ENCODE measurements at regions not wholly inside any gene's neighbourhood (a gene's known extent, or its start where the extent isn't known, plus 50 kb on each side); places are given as distances from the start of the nearest gene placed in this dataset.
"Not testable (repeated sequence)": the region's sequence is repeated elsewhere in the genome, so short reads cannot be mapped to it uniquely, and the experiment has no call there.

DNA sequence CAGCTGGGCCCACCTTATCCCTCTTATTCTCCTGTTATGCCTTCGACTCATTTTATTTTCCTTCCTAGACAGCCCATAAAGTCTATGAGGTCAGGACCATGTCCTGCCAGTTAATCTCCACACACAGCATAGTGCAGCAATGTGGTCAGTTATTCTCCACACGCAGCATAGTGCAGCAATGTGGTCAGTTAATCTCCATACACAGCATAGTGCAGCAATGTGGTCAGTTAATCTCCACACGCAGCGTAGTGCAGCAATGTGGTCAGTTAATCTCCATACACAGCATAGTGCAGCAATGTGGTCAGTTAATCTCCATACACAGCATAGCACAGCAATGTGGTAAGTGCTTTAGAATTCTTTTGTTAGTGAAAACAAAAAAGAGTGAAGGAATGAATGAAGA lies 77.8 kb downstream of the TEX36 start:
- DNase-seq (no peak), ATAC-seq (replicated peaks) (no peak)
- Mint-ChIP-seq H3K9me3 (peaks cover 0 to 3% of the 10 kb centered on the region in 2 donors), H3K4me1 (no peaks in the 10 kb centered on the region), H3K27me3 (peaks cover 10 to 15% of the 10 kb centered on the region in 2 donors), H3K27ac (no peak overlapping the region), H3K36me3 (no peaks in the 10 kb centered on the region), H3K4me3 (no peak overlapping the region)

DNA sequence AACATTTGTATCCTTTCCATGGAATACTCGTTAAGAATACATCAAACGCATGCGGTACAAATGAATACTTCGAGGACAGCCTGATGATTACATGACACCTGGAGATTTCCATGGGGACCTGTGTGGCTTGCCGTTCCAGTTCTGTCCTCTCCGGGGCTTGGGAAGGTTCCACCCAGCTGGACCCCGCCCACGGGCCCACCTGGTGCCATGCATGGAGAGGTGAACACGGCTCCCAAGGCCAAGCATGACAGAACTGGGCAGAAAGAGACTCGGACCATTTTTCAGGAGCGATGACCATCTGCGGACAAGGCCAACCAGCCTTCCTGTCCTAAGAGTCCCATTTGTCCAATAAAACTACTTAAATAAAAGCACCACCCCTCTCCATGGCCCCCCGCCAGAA lies 80.1 kb downstream of the TEX36 start:
- Mint-ChIP-seq H3K27me3 (peaks cover 8 to 15% of the 10 kb centered on the region in 2 donors), H3K36me3 (no peaks in the 10 kb centered on the region), H3K27ac (no peak overlapping the region), H3K4me1 (peaks cover 0 to 8% of the 10 kb centered on the region in 2 donors), H3K4me3 (no peak overlapping the region), H3K9me3 (peaks cover 0 to 5% of the 10 kb centered on the region in 2 donors)
- DNase-seq (no peak), ATAC-seq (replicated peaks) (no peak)

DNA sequence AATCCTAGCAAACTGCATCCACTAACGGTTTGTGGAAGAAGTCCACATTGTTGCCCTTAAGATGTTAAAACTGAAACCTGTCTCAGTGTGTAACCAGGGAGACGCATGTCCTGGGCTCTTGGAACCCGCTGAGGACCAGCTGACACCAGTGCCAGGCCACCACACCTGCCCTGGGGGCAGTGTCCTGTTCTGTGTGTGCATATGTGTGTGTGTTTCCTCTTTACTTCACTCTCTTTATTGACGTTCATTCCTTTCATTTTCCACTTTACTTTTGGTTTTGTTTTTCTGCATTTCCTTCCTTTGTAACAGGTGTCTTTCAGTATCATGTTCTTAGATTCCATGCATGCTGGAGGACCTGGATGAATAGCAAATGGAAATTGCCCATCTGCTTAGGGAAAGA lies 83.8 kb downstream of the TEX36 start:
- H3K4me3 Mint-ChIP-seq = no peak overlapping the region
- peaks cover 0 to 8% of the 10 kb centered on the region in 2 donors for H3K4me1 Mint-ChIP-seq
- no peak overlapping the region for H3K27ac Mint-ChIP-seq
- DNase-seq (no peak), ATAC-seq (replicated peaks) (no peak)
- peaks cover 15 to 17% of the 10 kb centered on the region in 2 donors for H3K9me3 Mint-ChIP-seq
- no peaks in the 10 kb centered on the region for H3K36me3 Mint-ChIP-seq
- H3K27me3 Mint-ChIP-seq = peaks cover 3 to 15% of the 10 kb centered on the region in 2 donors

DNA sequence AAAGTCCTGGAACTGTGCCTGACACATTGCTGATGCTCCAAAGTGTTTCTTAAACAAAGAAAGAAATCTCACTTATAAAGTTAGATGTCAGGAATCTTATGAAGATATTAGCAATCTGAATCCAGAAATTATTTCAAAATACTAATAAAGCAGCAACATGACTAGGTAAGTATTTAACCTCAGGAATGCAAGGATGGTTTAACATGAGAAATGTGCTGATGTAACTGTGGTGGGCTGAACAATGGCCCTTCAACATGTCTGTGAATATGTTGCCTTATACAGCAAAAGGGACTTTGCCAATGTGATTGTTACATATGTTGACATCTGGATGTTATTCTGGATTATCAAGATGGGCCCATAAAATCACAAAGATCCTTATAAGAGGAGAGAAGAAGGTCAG lies 87.1 kb downstream of the TEX36 start:
- Mint-ChIP-seq H3K4me3 (no peak overlapping the region), H3K9me3 (peaks cover 15 to 17% of the 10 kb centered on the region in 2 donors), H3K4me1 (peaks cover 0 to 8% of the 10 kb centered on the region in 2 donors), H3K36me3 (no peaks in the 10 kb centered on the region), H3K27me3 (peaks cover 9 to 11% of the 10 kb centered on the region in 2 donors), H3K27ac (no peak overlapping the region)
- no peak for ATAC-seq (replicated peaks)
- no peak for DNase-seq

DNA sequence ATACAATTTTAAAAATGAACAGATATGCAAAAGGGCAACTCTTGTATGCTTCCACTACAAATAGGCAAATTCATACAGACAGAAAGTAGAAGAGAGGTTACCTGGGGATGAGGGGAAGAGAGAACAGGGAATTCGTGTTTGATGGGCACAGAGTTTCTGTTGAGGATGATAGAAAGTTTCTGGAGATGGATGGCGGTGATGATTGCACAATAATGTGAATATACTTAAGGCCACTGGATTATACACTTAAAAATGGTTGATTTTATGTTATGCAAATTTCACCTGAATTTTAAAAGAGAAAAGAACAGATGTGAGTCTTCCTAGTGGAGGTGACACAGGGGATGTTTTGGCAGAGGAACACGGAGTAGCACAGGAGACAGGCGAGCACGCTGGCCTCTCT lies 89.3 kb downstream of the TEX36 start:
- H3K36me3 Mint-ChIP-seq = no peaks in the 10 kb centered on the region
- DNase-seq = no peak
- peaks cover 11 to 15% of the 10 kb centered on the region in 2 donors for H3K9me3 Mint-ChIP-seq
- no peaks in the 10 kb centered on the region for H3K4me1 Mint-ChIP-seq
- no peak for ATAC-seq (replicated peaks)
- H3K4me3 Mint-ChIP-seq = no peak overlapping the region
- peaks cover 9 to 11% of the 10 kb centered on the region in 2 donors for H3K27me3 Mint-ChIP-seq
- no peak overlapping the region for H3K27ac Mint-ChIP-seq

DNA sequence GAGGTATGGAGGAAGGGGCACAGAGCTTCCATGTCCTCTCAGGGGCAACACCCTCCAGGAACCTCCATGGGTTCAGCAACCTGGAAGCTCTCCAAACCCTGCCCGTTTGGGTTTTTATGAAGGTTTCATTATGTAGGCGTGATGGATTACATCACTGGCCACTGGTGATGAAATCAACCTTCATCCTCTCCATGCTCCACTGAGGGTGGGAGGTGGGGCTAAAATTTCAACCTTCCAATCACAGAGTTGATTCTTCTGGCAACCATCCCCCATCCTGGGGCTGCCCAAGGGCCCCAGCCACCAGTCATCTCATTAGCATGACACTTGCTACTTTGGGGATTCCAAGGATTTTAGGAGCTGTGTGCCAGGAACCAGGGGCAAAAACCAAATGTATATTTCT lies 90.1 kb downstream of the TEX36 start:
- DNase-seq (no peak), ATAC-seq (replicated peaks) (no peak)
- no peak overlapping the region for H3K27ac Mint-ChIP-seq
- peaks cover 15 to 19% of the 10 kb centered on the region in 2 donors for H3K9me3 Mint-ChIP-seq
- peaks cover 12 to 16% of the 10 kb centered on the region in 2 donors for H3K27me3 Mint-ChIP-seq
- H3K36me3 Mint-ChIP-seq = no peaks in the 10 kb centered on the region
- H3K4me3 Mint-ChIP-seq = no peak overlapping the region
- H3K4me1 Mint-ChIP-seq = no peaks in the 10 kb centered on the region

DNA sequence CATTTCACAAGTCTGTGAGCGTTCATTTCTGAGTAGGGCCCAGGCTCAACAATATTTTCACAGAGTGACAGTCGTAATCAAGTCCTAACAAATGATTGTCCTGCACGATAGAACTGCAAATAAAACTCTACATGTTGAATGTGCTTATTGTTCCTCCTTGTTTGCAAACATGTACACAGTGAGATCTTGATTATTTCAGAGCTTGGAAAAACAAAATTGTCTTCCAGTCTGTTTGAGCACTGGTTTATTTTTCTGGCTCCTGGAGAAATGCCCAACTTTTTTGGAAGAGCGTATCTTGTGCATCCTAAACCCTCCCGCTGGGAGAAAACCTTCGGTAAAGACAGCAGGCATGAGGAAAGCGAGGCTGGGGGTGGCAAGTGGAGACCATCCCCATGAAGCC lies 91.1 kb downstream of the TEX36 start:
- no peaks in the 10 kb centered on the region for H3K36me3 Mint-ChIP-seq
- H3K9me3 Mint-ChIP-seq = peaks cover 16 to 20% of the 10 kb centered on the region in 2 donors
- DNase-seq (no peak), ATAC-seq (replicated peaks) (no peak)
- no peaks in the 10 kb centered on the region for H3K4me1 Mint-ChIP-seq
- H3K4me3 Mint-ChIP-seq = no peak overlapping the region
- H3K27me3 Mint-ChIP-seq = peaks cover 12 to 16% of the 10 kb centered on the region in 2 donors
- no peak overlapping the region for H3K27ac Mint-ChIP-seq

DNA sequence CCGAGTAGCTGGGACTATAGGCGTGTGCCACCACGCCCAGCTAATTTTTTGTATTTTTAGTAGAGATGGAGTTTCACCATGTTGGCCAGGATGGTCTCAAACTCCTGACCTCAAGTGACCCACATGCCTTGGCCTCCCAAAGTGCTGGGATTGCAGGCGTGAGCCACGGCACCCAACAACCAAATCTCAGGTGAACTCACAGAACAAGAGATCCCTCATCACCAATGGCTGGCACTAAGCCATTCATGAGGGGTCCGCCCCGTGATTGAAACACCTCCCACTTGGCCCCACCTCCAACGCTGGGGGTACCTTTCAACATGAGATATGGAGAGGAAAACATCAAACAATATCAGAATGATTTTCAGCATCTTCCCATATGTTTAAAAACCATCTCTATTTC lies 94.2 kb downstream of the TEX36 start:
- DNase-seq; H3K4me1 Mint-ChIP-seq; H3K36me3 Mint-ChIP-seq; H3K4me3 Mint-ChIP-seq; ATAC-seq (replicated peaks); H3K9me3 Mint-ChIP-seq; H3K27ac Mint-ChIP-seq: not testable (repeated sequence)
- H3K27me3 Mint-ChIP-seq = peaks cover 12 to 16% of the 10 kb centered on the region in 2 donors

DNA sequence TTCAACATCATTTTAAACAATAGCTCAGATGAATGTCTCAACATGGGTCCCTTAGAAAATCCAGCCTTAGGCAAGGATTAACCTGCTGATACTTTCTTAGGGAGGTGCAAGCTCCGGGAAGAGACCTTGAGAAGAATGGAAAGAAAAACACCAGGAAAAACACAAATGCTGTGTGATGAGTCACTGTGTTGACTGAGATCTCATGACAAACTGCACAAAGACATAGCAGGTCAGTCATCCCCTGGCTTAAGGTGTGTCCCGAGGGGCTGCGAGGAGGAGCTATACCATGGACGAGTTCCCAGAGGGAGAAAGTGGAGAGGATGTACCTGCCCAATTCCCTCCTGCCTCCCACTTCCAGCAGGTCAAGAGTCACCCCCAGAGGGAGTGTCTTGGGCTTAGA lies 98.0 kb downstream of the TEX36 start:
- DNase-seq (no peak), ATAC-seq (replicated peaks) (no peak)
- Mint-ChIP-seq H3K36me3 (no peaks in the 10 kb centered on the region), H3K9me3 (peaks cover 9 to 12% of the 10 kb centered on the region in 2 donors), H3K27me3 (peaks cover 20 to 25% of the 10 kb centered on the region in 2 donors), H3K4me1 (no peaks in the 10 kb centered on the region), H3K4me3 (no peak overlapping the region), H3K27ac (no peak overlapping the region)

DNA sequence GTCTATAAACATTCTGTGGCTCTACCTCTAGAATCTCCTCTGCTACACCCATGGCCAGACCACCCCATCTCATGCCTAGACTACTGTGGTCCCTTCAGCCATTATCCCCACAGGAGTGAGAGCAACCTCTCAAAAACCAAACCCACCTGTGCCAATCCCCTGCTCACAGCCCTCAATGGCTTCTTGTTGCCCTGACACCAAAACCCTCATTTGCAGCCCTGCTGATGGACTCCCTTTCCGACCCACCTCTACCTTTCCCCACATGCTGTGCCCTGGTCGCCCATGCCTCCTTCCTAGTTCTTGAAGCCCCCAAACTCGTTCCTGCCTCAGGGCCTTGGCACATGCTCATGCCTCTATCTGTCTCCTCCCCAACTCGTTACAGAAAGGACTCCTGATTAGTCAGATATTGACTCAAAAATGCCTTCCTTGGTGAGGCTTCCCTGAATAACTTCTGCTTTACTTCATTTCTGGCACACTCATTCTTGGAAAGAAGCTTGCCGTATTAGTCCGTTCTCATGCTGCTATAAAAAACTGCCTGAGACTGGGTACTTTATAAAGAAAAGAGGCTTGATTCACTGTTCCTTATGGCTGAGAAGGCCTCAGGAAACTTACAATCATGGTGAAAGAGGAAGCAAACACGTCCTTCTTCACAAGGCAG lies 104.2 kb downstream of the TEX36 start:
- no peak for ATAC-seq (replicated peaks)
- Mint-ChIP-seq H3K27me3 (peaks cover 20% of the 10 kb centered on the region in 2 donors), H3K4me3 (no peak overlapping the region)

DNA sequence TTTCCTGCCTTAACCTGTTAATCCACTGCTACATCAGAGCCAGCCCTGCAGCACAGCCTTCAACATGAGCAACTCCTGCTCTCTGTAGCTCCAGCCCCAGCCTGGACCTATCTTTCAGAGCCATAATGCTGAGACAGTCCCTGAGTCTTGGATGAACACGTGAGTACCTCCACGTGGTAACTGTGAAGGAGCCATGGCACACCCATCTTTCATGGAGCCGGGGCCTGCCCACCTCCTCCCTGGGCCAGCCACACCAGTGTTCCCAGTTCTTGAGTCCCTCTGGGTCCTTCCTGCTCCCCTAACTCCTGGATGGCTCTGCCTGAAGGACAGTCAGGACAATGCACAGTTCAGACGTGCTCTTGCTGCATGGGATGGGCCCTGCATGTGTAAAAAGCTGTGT lies 107.1 kb downstream of the TEX36 start:
- Mint-ChIP-seq H3K4me1 (peaks cover 2 to 7% of the 10 kb centered on the region in 2 donors), H3K36me3 (peaks cover 0 to 10% of the 10 kb centered on the region in 2 donors), H3K9me3 (peaks cover 11 to 14% of the 10 kb centered on the region in 2 donors), H3K4me3 (no peak overlapping the region), H3K27ac (no peak overlapping the region), H3K27me3 (peaks cover 2 to 13% of the 10 kb centered on the region in 2 donors)
- no peak for DNase-seq
- no peak for ATAC-seq (replicated peaks)

More for the DNA sequence above, 104.2 kb downstream of the TEX36 start:
- no peak for DNase-seq
- H3K27ac Mint-ChIP-seq = no peak overlapping the region
- H3K9me3 Mint-ChIP-seq = peaks cover 11 to 17% of the 10 kb centered on the region in 2 donors
- H3K36me3 Mint-ChIP-seq = peaks cover 0 to 10% of the 10 kb centered on the region in 2 donors
- no peaks in the 10 kb centered on the region for H3K4me1 Mint-ChIP-seq

DNA sequence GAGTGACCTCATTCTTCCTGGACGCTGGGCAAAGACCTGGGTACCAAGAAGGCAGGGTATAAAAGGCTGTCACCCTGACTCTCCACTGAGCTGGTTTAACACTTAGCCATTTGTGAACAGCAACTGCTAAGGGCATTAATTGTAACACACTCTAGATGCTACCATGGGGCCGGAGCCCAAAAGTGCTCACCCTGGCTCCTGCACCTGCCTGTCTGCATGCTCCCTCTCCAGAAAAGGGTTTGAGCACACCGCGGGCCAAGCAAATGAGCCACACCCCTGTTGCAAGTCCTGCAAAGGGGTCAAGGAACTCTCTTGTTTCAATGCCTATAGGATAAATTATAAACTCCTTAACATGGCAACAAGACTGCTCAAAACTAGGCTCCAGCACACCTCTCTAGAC lies 114.8 kb downstream of the TEX36 start:
- Mint-ChIP-seq H3K4me1 (peaks cover 0 to under 1% of the 10 kb centered on the region in 2 donors), H3K27ac (no peak overlapping the region), H3K9me3 (peaks cover 0 to 11% of the 10 kb centered on the region in 2 donors), H3K36me3 (no peaks in the 10 kb centered on the region), H3K27me3 (peaks cover 15 to 18% of the 10 kb centered on the region in 2 donors), H3K4me3 (no peak overlapping the region)
- ATAC-seq (replicated peaks) (no peak), DNase-seq (no peak)

DNA sequence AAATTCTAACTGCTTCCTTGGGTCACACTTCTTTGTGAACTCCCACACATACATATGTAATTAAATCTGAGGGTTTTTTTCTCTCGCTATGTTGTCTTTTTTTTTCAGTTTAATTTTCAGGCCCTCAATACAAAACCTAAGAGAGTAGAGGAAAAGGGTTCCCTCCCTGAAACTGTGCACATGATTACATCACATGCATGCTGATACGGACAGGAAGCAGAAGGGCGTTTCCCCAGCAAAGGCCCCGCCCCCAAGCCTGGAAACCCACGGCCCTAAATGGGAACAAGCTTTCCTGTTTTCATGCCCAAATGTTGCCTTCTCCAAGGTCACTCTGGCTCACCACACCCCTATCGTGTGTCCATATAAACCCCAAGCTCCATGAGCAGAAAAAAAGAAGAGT lies 115.4 kb downstream of the TEX36 start:
- Mint-ChIP-seq H3K9me3 (peaks cover 0 to 11% of the 10 kb centered on the region in 2 donors), H3K27ac (peak overlapping the region; percentile 83), H3K4me1 (no peaks in the 10 kb centered on the region), H3K36me3 (no peaks in the 10 kb centered on the region), H3K4me3 (no peak overlapping the region), H3K27me3 (peaks cover 15 to 18% of the 10 kb centered on the region in 2 donors)
- ATAC-seq (replicated peaks) (no peak), DNase-seq (no peak)

DNA sequence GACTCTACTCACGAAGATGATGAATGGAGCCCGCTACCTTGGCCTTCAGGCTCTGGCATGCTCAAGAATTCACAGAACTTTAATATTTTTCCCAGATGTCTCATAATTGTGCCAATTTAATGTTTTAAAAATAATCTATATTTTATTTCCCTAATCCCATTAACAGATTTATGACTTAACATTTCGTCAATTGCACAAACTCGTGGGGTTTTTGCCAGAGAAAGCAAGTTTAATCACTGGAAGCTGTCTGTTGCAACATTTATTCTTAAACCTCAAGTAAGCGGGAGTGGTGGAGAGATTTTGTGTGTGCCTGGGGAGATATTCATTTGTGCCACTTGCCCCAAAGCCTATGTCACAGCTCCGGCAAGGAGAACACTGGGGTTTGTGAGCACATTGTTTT lies 117.9 kb downstream of the TEX36 start:
- no peaks in the 10 kb centered on the region for H3K4me1 Mint-ChIP-seq
- H3K27ac Mint-ChIP-seq = no peak overlapping the region
- H3K36me3 Mint-ChIP-seq = no peaks in the 10 kb centered on the region
- peaks cover 0 to 11% of the 10 kb centered on the region in 2 donors for H3K9me3 Mint-ChIP-seq
- H3K27me3 Mint-ChIP-seq = peaks cover 20 to 22% of the 10 kb centered on the region in 2 donors
- no peak for DNase-seq
- no peak for ATAC-seq (replicated peaks)
- H3K4me3 Mint-ChIP-seq = no peak overlapping the region

DNA sequence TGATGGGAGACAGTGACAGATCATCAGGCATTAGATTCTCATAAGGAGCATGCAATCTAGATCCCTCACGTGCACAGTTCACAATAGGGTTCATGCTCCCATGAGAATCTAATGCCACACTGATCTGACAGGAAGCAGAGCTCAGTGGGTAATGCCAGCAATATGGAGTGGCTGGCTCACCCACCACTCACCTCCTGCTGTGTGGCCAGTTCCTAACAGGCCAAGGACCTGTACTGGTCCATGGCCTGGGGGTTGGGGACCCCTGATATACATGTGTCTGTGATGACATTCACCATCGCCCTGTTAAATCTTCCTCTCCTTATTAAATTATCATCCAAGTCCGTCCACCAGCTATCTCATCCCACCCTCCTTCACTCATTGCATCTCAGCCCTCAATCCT lies 118.4 kb downstream of the TEX36 start:
- Mint-ChIP-seq H3K27me3 (peaks cover 20 to 22% of the 10 kb centered on the region in 2 donors), H3K36me3 (no peaks in the 10 kb centered on the region)

More for the DNA sequence above, 118.4 kb downstream of the TEX36 start:
- ATAC-seq (replicated peaks) = no peak
- no peaks in the 10 kb centered on the region for H3K4me1 Mint-ChIP-seq
- H3K9me3 Mint-ChIP-seq = peaks cover 0 to 11% of the 10 kb centered on the region in 2 donors
- no peak for DNase-seq
- no peak overlapping the region for H3K4me3 Mint-ChIP-seq
- H3K27ac Mint-ChIP-seq = no peak overlapping the region

All from stimulated activated naive B cell treated with anti-CD40 and anti-IgM and Interleukin-4, amounts not matched to agents 10 μg/mL and 1 μg/mL and 100 μg/mL, for 72 hours (primary cell).